H1 (cell line): ENCODE measurements at regions not wholly inside any gene's neighbourhood (a gene's known extent, or its start where the extent isn't known, plus 50 kb on each side); places are given as distances from the start of the nearest gene placed in this dataset.

Experiments used
- CHD7 ChIP-seq: fragments of 300-600 bp; sonication (generic); IDR thresholded peaks from 2 replicates; pipeline ENCODE4 v1.7.1; 2012; ENCODE audit warnings: low read length, moderate library complexity, mild to moderate bottlenecking, inconsistent platforms; ENCODE audit not compliant: insufficient replicate concordance
- GABPA ChIP-seq: IDR thresholded peaks from 2 replicates; pipeline ENCODE4 v1.6.1; 2011; ENCODE audit warnings: mild to moderate bottlenecking, low read length, moderate library complexity, borderline replicate concordance; ENCODE audit not compliant: insufficient read depth
- GTF2F1 ChIP-seq: IDR thresholded peaks from 2 replicates; pipeline ENCODE4 v1.6.1; 2012; ENCODE audit warnings: low read depth, low read length, improper control_type of control experiment, borderline replicate concordance
- NANOG ChIP-seq: IDR thresholded peaks from 2 replicates; pipeline ENCODE4 v1.6.1; 2011; ENCODE audit warnings: low read length, low read depth, mild to moderate bottlenecking, inconsistent platforms; ENCODE audit not compliant: insufficient read depth, poor library complexity, severe bottlenecking
- SAP30 ChIP-seq: fragments of 300-600 bp; sonication (generic); IDR thresholded peaks from 2 replicates; pipeline ENCODE4 v1.7.1; 2012; ENCODE audit warnings: low read length, moderate library complexity, mild to moderate bottlenecking, inconsistent platforms; ENCODE audit not compliant: insufficient read depth, insufficient replicate concordance

- TF ChIP-seq CHD7 (no peak), GABPA (no peak), SAP30 (no peak), GTF2F1 (no peak), NANOG (no peak)
- TF ChIP-seq, all 59 proteins: peak for 0
Measured at GRCh38 chr5:56286015-56286884, 53.1 kb upstream of the ANKRD55 start (continued).
